Mucosa of rectum (tissue), 2 donors: ENCODE measurements at regions not wholly inside any gene's neighbourhood (a gene's known extent, or its start where the extent isn't known, plus 50 kb on each side); places are given as distances from the start of the nearest gene placed in this dataset.
A peak's percentile ranks its signal among the peaks of the same experiment; 100 is the strongest.
"Not testable (repeated sequence)": the region's sequence is repeated elsewhere in the genome, so short reads cannot be mapped to it uniquely, and the experiment has no call there.

Experiments used
- H3K27ac ChIP-seq, 2 donors: one replicate each; pipeline ENCODE4 v1.7.0; 2013; ENCODE audit warnings: inconsistent platforms in 2 of 2, low read depth in 2 of 2, low read length in 2 of 2
- H3K27me3 ChIP-seq, 2 donors: one replicate each; pipeline ENCODE4 v1.7.0; 2013; ENCODE audit warnings: low read length in 2 of 2; ENCODE audit not compliant: control insufficient read depth in 2 of 2, insufficient read depth in 2 of 2
- H3K36me3 ChIP-seq, 2 donors: one replicate each; pipeline ENCODE4 v1.7.0; 2013; ENCODE audit warnings: low read length in 2 of 2; ENCODE audit not compliant: control insufficient read depth in 2 of 2, insufficient read depth in 2 of 2
- H3K4me1 ChIP-seq, 2 donors: one replicate each; pipeline ENCODE4 v1.7.0; 2013; ENCODE audit warnings: low read length in 2 of 2, mild to moderate bottlenecking in 1 of 2; ENCODE audit not compliant: control insufficient read depth in 2 of 2, insufficient read depth in 2 of 2
- H3K4me3 ChIP-seq, 2 donors: one replicate each; pipeline ENCODE4 v1.7.0; 2013; ENCODE audit warnings: low read length in 2 of 2
- H3K9ac ChIP-seq, 2 donors: one replicate each; pipeline ENCODE4 v1.7.0; 2013; ENCODE audit warnings: low read length in 2 of 2, low read depth in 1 of 2, mild to moderate bottlenecking in 1 of 2
- H3K9me3 ChIP-seq, 2 donors: one replicate each; pipeline ENCODE4 v1.7.0; 2013; ENCODE audit warnings: low read length in 2 of 2; ENCODE audit not compliant: control insufficient read depth in 2 of 2
- donor health status: healthy.
- donor health status: Normal muscosa, but diverticular disease.

DNA sequence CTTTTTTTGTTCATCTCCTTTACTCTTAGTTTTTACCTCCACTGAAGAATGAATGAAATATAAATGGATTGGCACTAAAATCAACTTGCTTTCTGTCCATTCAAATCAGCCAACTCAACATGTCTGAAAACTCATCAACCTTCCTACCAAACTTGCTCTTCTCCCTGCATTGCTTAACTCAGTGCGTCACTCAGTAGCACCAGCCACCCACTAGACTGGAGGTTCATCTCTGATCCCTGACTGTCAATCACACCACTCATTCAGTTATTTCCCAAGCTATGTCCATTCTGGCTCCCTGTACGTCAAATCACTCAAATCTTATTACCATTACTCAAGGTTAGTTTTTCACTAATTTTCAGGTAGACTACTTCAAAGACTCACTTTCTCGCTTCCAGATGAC lies 75.2 kb upstream of the RBMS1 start:
- Histone ChIP-seq H3K4me3 (no peak overlapping the region), H3K9ac (no peak overlapping the region), H3K27ac (no peak overlapping the region), H3K36me3 (no peaks in the 10 kb centered on the region), H3K9me3 (peaks cover 0 to 2% of the 10 kb centered on the region in 2 donors), H3K27me3 (no peaks in the 10 kb centered on the region), H3K4me1 (peaks cover 0 to 2% of the 10 kb centered on the region in 2 donors)

DNA sequence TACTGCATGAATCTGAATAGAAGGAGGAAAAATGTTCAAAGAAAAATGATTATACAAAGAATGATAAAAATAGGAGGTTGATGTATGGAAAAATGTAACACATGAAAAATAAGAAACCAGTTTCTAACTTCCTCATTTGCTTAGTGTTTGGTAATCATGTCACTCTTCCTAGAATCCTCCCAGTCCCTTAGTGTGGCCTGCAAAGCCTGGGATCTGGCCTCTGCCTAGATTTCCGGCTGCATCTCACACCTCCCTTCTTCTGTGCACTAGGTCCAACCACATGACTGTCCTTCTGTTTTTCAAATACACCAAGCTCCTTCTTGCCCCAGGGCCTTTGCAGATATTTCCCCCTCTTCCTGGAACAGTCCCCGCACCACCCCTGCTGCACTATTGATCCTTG lies 76.8 kb upstream of the RBMS1 start:
- Histone ChIP-seq H3K9ac (no peak overlapping the region), H3K27ac (no peak overlapping the region), H3K36me3 (no peaks in the 10 kb centered on the region), H3K9me3 (peaks cover 0 to 2% of the 10 kb centered on the region in 2 donors), H3K4me1 (peaks cover 0 to under 1% of the 10 kb centered on the region in 2 donors), H3K27me3 (no peaks in the 10 kb centered on the region), H3K4me3 (no peak overlapping the region)

- H3K27ac ChIP-seq = no peak overlapping the region
These were observed 81.0 kb upstream of the RBMS1 start for GRCh38 chr2:160574468-160575140.

GRCh38 chr2:160575368-160575767 lies 81.8 kb upstream of the RBMS1 start:
- Histone ChIP-seq H3K9me3 (peaks cover 0 to 2% of the 10 kb centered on the region in 2 donors), H3K36me3 (no peaks in the 10 kb centered on the region), H3K9ac (no peak overlapping the region), H3K4me1 (no peaks in the 10 kb centered on the region), H3K27ac (no peak overlapping the region), H3K4me3 (no peak overlapping the region), H3K27me3 (no peaks in the 10 kb centered on the region)

More at GRCh38 chr2:160574468-160575140, 81.0 kb upstream of the RBMS1 start:
- peaks cover 0 to 2% of the 10 kb centered on the region in 2 donors for H3K9me3 ChIP-seq
- H3K9ac ChIP-seq = no peak overlapping the region
- H3K4me1 ChIP-seq = no peaks in the 10 kb centered on the region
- H3K4me3 ChIP-seq = no peak overlapping the region
- no peaks in the 10 kb centered on the region for H3K27me3 ChIP-seq
- no peaks in the 10 kb centered on the region for H3K36me3 ChIP-seq

DNA sequence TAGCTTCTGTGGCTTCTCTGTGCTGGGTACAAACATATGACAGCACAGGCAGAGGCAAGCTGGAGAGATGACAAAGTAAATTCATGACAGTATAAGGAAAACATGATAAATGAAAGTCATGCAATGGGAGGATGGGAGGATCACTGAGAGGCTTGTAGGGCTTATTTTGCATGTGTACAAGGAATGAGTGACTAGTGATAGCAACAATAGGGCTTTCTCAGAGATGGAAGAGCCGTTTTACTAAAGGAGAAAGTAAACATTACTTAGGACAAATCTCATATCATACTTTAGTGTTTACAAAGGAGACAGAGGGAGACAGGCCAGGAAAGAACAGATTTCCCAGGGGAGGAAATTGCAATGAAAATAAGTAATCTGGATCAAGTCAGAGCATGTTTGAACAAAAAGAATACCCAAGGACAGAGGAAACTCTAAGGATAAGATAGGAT lies 82.5 kb upstream of the RBMS1 start:
- Histone ChIP-seq H3K36me3 (no peaks in the 10 kb centered on the region), H3K9ac (no peak overlapping the region), H3K27me3 (no peaks in the 10 kb centered on the region), H3K27ac (peak overlapping the region in 1 of 2 donors; percentile 15), H3K4me1 (no peaks in the 10 kb centered on the region), H3K9me3 (peaks cover 0 to 2% of the 10 kb centered on the region in 2 donors), H3K4me3 (no peak overlapping the region)

GRCh38 chr2:160577081-160577480 lies 83.5 kb upstream of the RBMS1 start:
- not testable (repeated sequence) for H3K27me3 ChIP-seq, H3K9ac ChIP-seq, H3K4me3 ChIP-seq, H3K27ac ChIP-seq, H3K9me3 ChIP-seq, H3K36me3 ChIP-seq, H3K4me1 ChIP-seq

GRCh38 chr2:160581035-160581434 lies 87.4 kb upstream of the RBMS1 start:
- H3K27me3 ChIP-seq = no peaks in the 10 kb centered on the region
- H3K9ac ChIP-seq = no peak overlapping the region
- H3K36me3 ChIP-seq = no peaks in the 10 kb centered on the region
- no peak overlapping the region for H3K4me3 ChIP-seq
- no peak overlapping the region for H3K27ac ChIP-seq
- H3K9me3 ChIP-seq = no peaks in the 10 kb centered on the region
- no peaks in the 10 kb centered on the region for H3K4me1 ChIP-seq

DNA sequence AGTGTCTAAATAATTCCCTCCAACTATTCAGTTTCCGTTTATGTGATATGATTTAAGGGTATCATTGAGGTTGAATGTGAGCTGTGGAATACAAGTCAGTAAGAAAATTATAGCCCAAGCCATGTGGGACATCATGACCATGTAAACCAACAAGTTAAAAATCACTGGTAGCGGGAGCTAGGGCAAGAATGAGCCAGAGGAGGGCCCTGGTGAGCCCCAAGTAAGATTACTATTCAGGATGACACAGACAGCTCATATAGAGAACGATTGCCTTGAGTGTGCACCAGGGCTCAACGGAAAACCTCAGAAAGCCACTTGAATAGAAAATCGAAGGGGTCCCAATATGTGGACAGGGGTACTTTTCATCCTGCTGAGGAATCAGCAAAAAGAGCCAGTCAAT lies 87.8 kb upstream of the RBMS1 start:
- Histone ChIP-seq H3K9me3 (no peaks in the 10 kb centered on the region), H3K4me1 (no peaks in the 10 kb centered on the region), H3K4me3 (no peak overlapping the region), H3K27ac (no peak overlapping the region), H3K9ac (no peak overlapping the region), H3K36me3 (no peaks in the 10 kb centered on the region), H3K27me3 (no peaks in the 10 kb centered on the region)

DNA sequence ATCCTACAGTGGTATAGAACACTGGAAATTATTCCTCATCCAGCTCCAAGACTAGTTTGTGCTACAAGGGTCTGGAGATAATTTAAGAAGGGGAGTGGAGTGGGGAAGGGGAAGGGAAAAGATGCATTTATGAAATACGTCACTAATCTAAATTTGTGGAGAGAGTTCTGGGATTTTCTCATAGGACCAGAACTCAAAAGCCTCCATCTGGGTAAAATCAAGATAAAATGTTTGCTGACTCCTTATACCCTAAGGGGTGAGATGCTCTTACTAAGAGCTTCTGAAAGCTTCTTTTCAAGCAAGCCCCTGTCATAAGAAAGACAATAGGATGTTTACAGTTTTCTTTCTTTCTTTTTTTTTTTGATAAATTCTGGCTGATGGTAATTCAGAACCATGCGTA lies 88.5 kb upstream of the RBMS1 start:
- Histone ChIP-seq H3K36me3 (no peaks in the 10 kb centered on the region), H3K27ac (no peak overlapping the region), H3K4me1 (no peaks in the 10 kb centered on the region), H3K9ac (no peak overlapping the region), H3K27me3 (no peaks in the 10 kb centered on the region), H3K4me3 (no peak overlapping the region), H3K9me3 (no peaks in the 10 kb centered on the region)

- H3K4me1 ChIP-seq = no peaks in the 10 kb centered on the region
- no peaks in the 10 kb centered on the region for H3K9me3 ChIP-seq
- H3K27me3 ChIP-seq = no peaks in the 10 kb centered on the region
- no peaks in the 10 kb centered on the region for H3K36me3 ChIP-seq
- no peak overlapping the region for H3K9ac ChIP-seq
- H3K4me3 ChIP-seq = no peak overlapping the region
- no peak overlapping the region for H3K27ac ChIP-seq
These were observed 89.0 kb upstream of the RBMS1 start for GRCh38 chr2:160582490-160583145.
